ENCODE measurements at regions not wholly inside any gene's neighbourhood (a gene's known extent, or its start where the extent isn't known, plus 50 kb on each side); places are given as distances from the start of the nearest gene placed in this dataset.

DNA sequence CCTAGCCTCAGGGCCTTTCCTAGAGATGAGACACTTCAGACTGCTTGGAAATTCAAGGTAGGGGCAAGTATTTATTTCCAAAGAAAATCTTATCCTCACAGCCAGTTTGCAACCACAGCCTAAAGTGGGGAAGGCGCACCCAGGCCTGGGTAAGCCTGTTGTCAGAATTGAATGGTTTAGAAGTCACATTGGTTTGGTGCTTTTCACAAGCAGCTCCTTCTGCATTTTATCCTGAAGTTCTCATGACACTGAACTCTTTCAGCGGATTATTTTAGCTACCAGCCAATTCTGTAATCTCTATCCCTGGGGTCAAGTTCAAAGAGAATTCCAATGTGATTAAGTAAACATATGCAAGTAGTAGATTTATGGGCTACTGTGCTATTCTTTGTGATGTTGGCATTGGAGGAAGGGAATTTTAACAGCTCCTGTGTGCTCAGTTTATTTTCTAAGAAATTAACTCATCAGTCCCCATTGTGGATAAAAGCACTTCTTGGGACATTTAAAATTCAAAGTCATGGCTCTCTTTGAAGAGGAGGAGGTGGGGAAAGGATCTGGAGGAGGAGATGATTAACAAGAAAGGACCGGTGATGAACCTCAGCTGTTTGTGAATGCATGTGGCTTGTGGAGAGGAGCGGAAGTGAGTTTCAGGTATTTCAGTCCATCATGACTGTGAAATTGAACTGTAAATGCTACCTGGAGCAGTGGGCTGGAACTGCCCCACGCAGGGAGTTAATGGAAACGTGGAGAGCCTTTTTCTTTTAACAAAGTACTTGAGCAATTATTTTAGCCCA lies 90.2 kb upstream of the CACUL1 start:
- no peak for TF ChIP-seq GATA3 (IDR thresholded peaks at IDR 0.05; ENCODE audit: low read depth, low read length)
- TF ChIP-seq GATA2 (IDR thresholded peaks at IDR 0.05; ENCODE audit: low read depth, low read length), result no peak

All from SH-SY5Y (cell line).